NB4 (cell line): ENCODE measurements at regions not wholly inside any gene's neighbourhood (a gene's known extent, or its start where the extent isn't known, plus 50 kb on each side); places are given as distances from the start of the nearest gene placed in this dataset.

Source experiments
- DNase-seq: peaks from one replicate; pipeline ENCODE4 v3.0.0; 2010; ENCODE audit warnings: low read depth
- H3K4me3 ChIP-seq: one replicate; pipeline ENCODE4 v1.5.1; 2011; ENCODE audit warnings: mild to moderate bottlenecking, low read depth, low read length, moderate library complexity
- CTCF ChIP-seq: IDR thresholded peaks from one replicate; pipeline ENCODE4 v1.5.1; 2012; ENCODE audit warnings: low read depth, low read length
- MAX ChIP-seq: IDR thresholded peaks from 2 replicates; pipeline ENCODE4 v1.6.1; 2011; ENCODE audit warnings: low read depth, low read length
- MYC ChIP-seq: IDR thresholded peaks from 2 replicates; pipeline ENCODE4 v1.6.1; 2011; ENCODE audit warnings: low read depth, low read length
- POLR2A ChIP-seq: IDR thresholded peaks from 2 replicates; pipeline ENCODE4 v1.6.1; 2011; ENCODE audit warnings: mild to moderate bottlenecking; ENCODE audit not compliant: insufficient read length; ENCODE audit errors: extremely low read depth

GRCh38 chr3:99319961-99320360 lies 318.4 kb upstream of the COL8A1 start:
- TF ChIP-seq MYC (no peak), POLR2A (no peak), MAX (no peak), CTCF (no peak)
- no peak overlapping the region for H3K4me3 ChIP-seq
- no peak for DNase-seq

- H3K4me3 ChIP-seq, result no peak overlapping the region
- TF ChIP-seq MYC, result no peak
- TF ChIP-seq CTCF, result no peak
- TF ChIP-seq POLR2A, result no peak
- no peak for TF ChIP-seq MAX
Observed at GRCh38 chr3:99319450-99319849, 318.9 kb upstream of the COL8A1 start.

GRCh38 chr3:99317201-99317600 lies 321.2 kb upstream of the COL8A1 start:
- TF ChIP-seq MYC (no peak), MAX (no peak), CTCF (no peak), POLR2A (no peak)
- no peak overlapping the region for H3K4me3 ChIP-seq
- DNase-seq, result no peak

More at GRCh38 chr3:99319450-99319849, 318.9 kb upstream of the COL8A1 start:
- no peak for DNase-seq

GRCh38 chr3:99315896-99316295 lies 322.5 kb upstream of the COL8A1 start:
- H3K4me3 ChIP-seq, result no peak overlapping the region
- DNase-seq, result no peak
- TF ChIP-seq MAX (no peak), CTCF (no peak), POLR2A (no peak), MYC (no peak)

- no peak for DNase-seq
- no peak overlapping the region for H3K4me3 ChIP-seq
- TF ChIP-seq MAX, result no peak
- no peak for TF ChIP-seq MYC
- TF ChIP-seq POLR2A, result no peak
- TF ChIP-seq CTCF, result no peak
Observed at GRCh38 chr3:99313485-99313884, 324.9 kb upstream of the COL8A1 start.

- TF ChIP-seq POLR2A (no peak), CTCF (no peak), MYC (no peak), MAX (no peak)
- DNase-seq, result no peak
- H3K4me3 ChIP-seq, result no peak overlapping the region
Observed at GRCh38 chr3:99298661-99299060, 339.7 kb upstream of the COL8A1 start.
